Stimulated activated memory B cell treated with anti-CD40 and anti-IgM and Interleukin-4, amounts not matched to agents 10 μg/mL and 1 μg/mL and 100 μg/mL, for 72 hours (primary cell): ENCODE measurements at regions not wholly inside any gene's neighbourhood (a gene's known extent, or its start where the extent isn't known, plus 50 kb on each side); places are given as distances from the start of the nearest gene placed in this dataset.
"Not testable (repeated sequence)": the region's sequence is repeated elsewhere in the genome, so short reads cannot be mapped to it uniquely, and the experiment has no call there.

Source experiments
- ATAC-seq: fragments of 150-1000 bp; cut with Tn5 transposase; 2 replicates; pipeline ENCODE4 v1.10.0; 2021
- H3K27ac Mint-ChIP-seq: one replicate; pipeline ENCODE4 v1.8.0; 2022; ENCODE audit warnings: mild to moderate bottlenecking, mixed read lengths
- H3K27me3 Mint-ChIP-seq: one replicate; pipeline ENCODE4 v1.8.0; 2022; ENCODE audit warnings: mixed read lengths
- H3K36me3 Mint-ChIP-seq: one replicate; pipeline ENCODE4 v1.8.0; 2022; ENCODE audit warnings: mixed read lengths
- H3K4me1 Mint-ChIP-seq: one replicate; pipeline ENCODE4 v1.8.0; 2022; ENCODE audit warnings: mixed read lengths
- H3K4me3 Mint-ChIP-seq: one replicate; pipeline ENCODE4 v1.8.0; 2022; ENCODE audit warnings: mild to moderate bottlenecking, moderate library complexity, mixed read lengths
- H3K9me3 Mint-ChIP-seq: one replicate; pipeline ENCODE4 v1.8.0; 2022; ENCODE audit warnings: mixed read lengths

- peaks cover 3% of the 10 kb centered on the region for H3K9me3 Mint-ChIP-seq
- H3K4me3 Mint-ChIP-seq: no peak overlapping the region
- H3K27me3 Mint-ChIP-seq: no peaks in the 10 kb centered on the region
- H3K4me1 Mint-ChIP-seq: no peaks in the 10 kb centered on the region
- H3K36me3 Mint-ChIP-seq: no peaks in the 10 kb centered on the region
- ATAC-seq: no peak
- no peak overlapping the region for H3K27ac Mint-ChIP-seq
These were observed 145.3 kb downstream of the RND3 start for GRCh38 chr2:150341982-150342680.

- Mint-ChIP-seq H3K4me3 (no peak overlapping the region), H3K4me1 (no peaks in the 10 kb centered on the region), H3K27ac (no peak overlapping the region), H3K36me3 (no peaks in the 10 kb centered on the region), H3K27me3 (no peaks in the 10 kb centered on the region), H3K9me3 (no peaks in the 10 kb centered on the region)
- no peak for ATAC-seq
These were observed 147.5 kb downstream of the RND3 start for GRCh38 chr2:150339951-150340350.

GRCh38 chr2:150339282-150339681 lies 148.2 kb downstream of the RND3 start:
- Mint-ChIP-seq H3K4me3 (no peak overlapping the region), H3K9me3 (no peaks in the 10 kb centered on the region), H3K36me3 (no peaks in the 10 kb centered on the region), H3K4me1 (no peaks in the 10 kb centered on the region), H3K27ac (no peak overlapping the region), H3K27me3 (no peaks in the 10 kb centered on the region)
- ATAC-seq: no peak

GRCh38 chr2:150335596-150335995 lies 151.9 kb downstream of the RND3 start:
- no peak overlapping the region for H3K4me3 Mint-ChIP-seq
- ATAC-seq: no peak
- H3K27ac Mint-ChIP-seq: no peak overlapping the region
- no peaks in the 10 kb centered on the region for H3K4me1 Mint-ChIP-seq
- no peaks in the 10 kb centered on the region for H3K36me3 Mint-ChIP-seq
- no peaks in the 10 kb centered on the region for H3K9me3 Mint-ChIP-seq
- no peaks in the 10 kb centered on the region for H3K27me3 Mint-ChIP-seq

- no peaks in the 10 kb centered on the region for H3K4me1 Mint-ChIP-seq
- no peak overlapping the region for H3K27ac Mint-ChIP-seq
- no peaks in the 10 kb centered on the region for H3K36me3 Mint-ChIP-seq
- no peaks in the 10 kb centered on the region for H3K27me3 Mint-ChIP-seq
- no peak for ATAC-seq
- H3K4me3 Mint-ChIP-seq: no peak overlapping the region
- peaks cover 4% of the 10 kb centered on the region for H3K9me3 Mint-ChIP-seq
These were observed 155.1 kb downstream of the RND3 start for GRCh38 chr2:150332383-150332782.

- Mint-ChIP-seq H3K36me3 (no peaks in the 10 kb centered on the region), H3K9me3 (peaks cover 4% of the 10 kb centered on the region), H3K27ac (no peak overlapping the region), H3K4me1 (no peaks in the 10 kb centered on the region), H3K27me3 (no peaks in the 10 kb centered on the region), H3K4me3 (no peak overlapping the region)
- ATAC-seq: no peak
These were observed 159.6 kb downstream of the RND3 start for GRCh38 chr2:150327564-150328489.

- no peak for ATAC-seq
- Mint-ChIP-seq H3K9me3 (peaks cover 4% of the 10 kb centered on the region), H3K4me3 (no peak overlapping the region), H3K36me3 (no peaks in the 10 kb centered on the region), H3K4me1 (no peaks in the 10 kb centered on the region), H3K27ac (no peak overlapping the region), H3K27me3 (no peaks in the 10 kb centered on the region)
These were observed 161.7 kb downstream of the RND3 start for GRCh38 chr2:150325656-150326314.

GRCh38 chr2:150323071-150323470 lies 164.4 kb downstream of the RND3 start:
- not testable (repeated sequence) for H3K27me3 Mint-ChIP-seq, H3K4me1 Mint-ChIP-seq, H3K9me3 Mint-ChIP-seq, H3K4me3 Mint-ChIP-seq, H3K36me3 Mint-ChIP-seq, ATAC-seq, H3K27ac Mint-ChIP-seq

GRCh38 chr2:150320608-150321007 lies 166.9 kb downstream of the RND3 start:
- Mint-ChIP-seq H3K36me3 (no peaks in the 10 kb centered on the region), H3K4me1 (no peaks in the 10 kb centered on the region), H3K27ac (no peak overlapping the region), H3K4me3 (no peak overlapping the region), H3K9me3 (peaks cover 8% of the 10 kb centered on the region), H3K27me3 (no peaks in the 10 kb centered on the region)
- ATAC-seq: no peak

- Mint-ChIP-seq H3K4me3 (no peak overlapping the region), H3K27me3 (no peaks in the 10 kb centered on the region), H3K4me1 (no peaks in the 10 kb centered on the region), H3K36me3 (no peaks in the 10 kb centered on the region), H3K27ac (no peak overlapping the region), H3K9me3 (peaks cover 8% of the 10 kb centered on the region)
- no peak for ATAC-seq
These were observed 167.6 kb downstream of the RND3 start for GRCh38 chr2:150319658-150320555.

GRCh38 chr2:150319085-150319484 lies 168.4 kb downstream of the RND3 start:
- no peak overlapping the region for H3K27ac Mint-ChIP-seq
- ATAC-seq: no peak
- peaks cover 8% of the 10 kb centered on the region for H3K9me3 Mint-ChIP-seq
- no peaks in the 10 kb centered on the region for H3K36me3 Mint-ChIP-seq
- no peaks in the 10 kb centered on the region for H3K27me3 Mint-ChIP-seq
- H3K4me3 Mint-ChIP-seq: no peak overlapping the region
- no peaks in the 10 kb centered on the region for H3K4me1 Mint-ChIP-seq

GRCh38 chr2:150312271-150312670 lies 175.2 kb downstream of the RND3 start:
- no peak for ATAC-seq
- peaks cover 12% of the 10 kb centered on the region for H3K9me3 Mint-ChIP-seq

GRCh38 chr2:150309311-150310080 lies 178.0 kb downstream of the RND3 start:
- no peak for ATAC-seq
- Mint-ChIP-seq H3K27me3 (no peaks in the 10 kb centered on the region), H3K36me3 (no peaks in the 10 kb centered on the region), H3K9me3 (peaks cover 6% of the 10 kb centered on the region), H3K4me1 (no peaks in the 10 kb centered on the region), H3K4me3 (no peak overlapping the region), H3K27ac (no peak overlapping the region)

More at GRCh38 chr2:150312271-150312670, 175.2 kb downstream of the RND3 start:
- no peak overlapping the region for H3K27ac Mint-ChIP-seq
- H3K36me3 Mint-ChIP-seq: no peaks in the 10 kb centered on the region
- H3K27me3 Mint-ChIP-seq: no peaks in the 10 kb centered on the region
- no peaks in the 10 kb centered on the region for H3K4me1 Mint-ChIP-seq
- H3K4me3 Mint-ChIP-seq: no peak overlapping the region

- no peak overlapping the region for H3K27ac Mint-ChIP-seq
- H3K9me3 Mint-ChIP-seq: peaks cover 6% of the 10 kb centered on the region
- no peak overlapping the region for H3K4me3 Mint-ChIP-seq
- no peaks in the 10 kb centered on the region for H3K4me1 Mint-ChIP-seq
- ATAC-seq: no peak
- no peaks in the 10 kb centered on the region for H3K27me3 Mint-ChIP-seq
- no peaks in the 10 kb centered on the region for H3K36me3 Mint-ChIP-seq
These were observed 180.2 kb downstream of the RND3 start for GRCh38 chr2:150307258-150307657.
